HepG2 (cell line): ENCODE measurements at regions not wholly inside any gene's neighbourhood (a gene's known extent, or its start where the extent isn't known, plus 50 kb on each side); places are given as distances from the start of the nearest gene placed in this dataset.

Experiments used
- ATAC-seq: fragments of 200-7000 bp; cut with Tn5 transposase; 3 replicates; pipeline ENCODE4 v1.9.1; 2020; ENCODE audit warnings: mild to moderate bottlenecking, moderate library complexity
- BruUV-seq: library from RNA; stranded (reverse); fragments of 400-500 nt; replicated peaks from 2 replicates; lab custom pipeline; 2021; lab: Mats Ljungman, UMichigan
- CTCF ChIA-PET: fragments of 300-600 bp; formaldehyde crosslinking; extraction: SDS; loops from one replicate; lab custom pipeline; 2021; ENCODE audit warnings: low total read pairs, inconsistent platforms, low intra/inter-chr PET ratio; lab: Yijun Ruan, JAX
- POLR2A ChIA-PET: fragments of 350-600 bp; sonication (Branson Sonifier 250); formaldehyde crosslinking; loops from one replicate; lab custom pipeline; 2020; ENCODE audit warnings: antibody characterized with exemption, inconsistent platforms; lab: Yijun Ruan, JAX
- DNase-seq: peaks from one replicate; pipeline ENCODE4 v3.0.0-alpha.2; 2015; ENCODE audit warnings: low spot score
- FAIRE-seq: peaks from 3 replicates; lab custom pipeline; 2011; peaks lifted over from hg19 to GRCh38; lab: Jason Lieb, UNC
- H2AFZ ChIP-seq: one replicate; pipeline ENCODE4 v1.6.1; 2011; ENCODE audit warnings: low read length, inconsistent platforms
- H3K27ac ChIP-seq: fragments of 300-600 bp; 3 replicates; pipeline ENCODE4 v1.8.0; 2011; ENCODE audit warnings: mixed run types, mild to moderate bottlenecking, mixed read lengths, low read length, inconsistent platforms; ENCODE audit not compliant: insufficient read depth; ENCODE audit errors: extremely low read length
- H3K27me3 ChIP-seq, 2 experiments: fragments of 200-600 bp in 1 of 2; 2 replicates in 1 of 2; 3 replicates in 1 of 2; pipeline versions ENCODE4 v1.6.0 to v1.8.0; 2011; ENCODE audit warnings: low read length in 2 of 2, mild to moderate bottlenecking in 2 of 2, moderate library complexity in 2 of 2, inconsistent platforms in 1 of 2; ENCODE audit not compliant: insufficient read depth in 2 of 2, control insufficient read depth in 1 of 2
- H3K36me3 ChIP-seq, 2 experiments: fragments of 200-600 bp in 1 of 2; replicated peaks in 1 of 2; 2 replicates in 1 of 2; 3 replicates in 1 of 2; pipeline versions ENCODE4 v1.5.1 to v1.8.0; 2011; ENCODE audit warnings: low read length in 2 of 2, inconsistent platforms in 1 of 2; ENCODE audit not compliant: insufficient read depth in 2 of 2, control insufficient read depth in 1 of 2
- H3K4me1 ChIP-seq: 2 replicates; pipeline ENCODE4 v1.5.1; 2012; ENCODE audit warnings: low read length, inconsistent platforms; ENCODE audit not compliant: insufficient read depth
- H3K4me2 ChIP-seq: 2 replicates; pipeline ENCODE4 v1.6.0; 2011; ENCODE audit warnings: low read depth, low read length, inconsistent platforms
- H3K4me3 ChIP-seq, 3 experiments: fragments of 200-600 bp in 1 of 3; sonication (generic), shearing (Covaris generic) in 1 of 3; replicated peaks in 1 of 3; 2 replicates each; pipeline ENCODE4 v1.5.1; 2011 to 2016; ENCODE audit warnings: low read length in 3 of 3, inconsistent platforms in 2 of 3, low read depth in 2 of 3, mild to moderate bottlenecking in 2 of 3, control low read depth in 1 of 3, mixed read lengths in 1 of 3; ENCODE audit not compliant: insufficient read depth in 1 of 3
- H3K79me2 ChIP-seq: one replicate; pipeline ENCODE4 v1.6.1; 2011; ENCODE audit warnings: low read length, inconsistent platforms; ENCODE audit not compliant: insufficient read depth
- H3K9ac ChIP-seq: 2 replicates; pipeline ENCODE4 v1.6.0; 2011; ENCODE audit warnings: mild to moderate bottlenecking, low read depth, low read length, inconsistent platforms; ENCODE audit not compliant: insufficient read depth
- H3K9me3 ChIP-seq: 2 replicates; pipeline ENCODE4 v1.5.1; 2012; ENCODE audit warnings: mild to moderate bottlenecking, low read length
- H4K20me1 ChIP-seq: 2 replicates; pipeline ENCODE4 v1.6.0; 2011; ENCODE audit warnings: inconsistent platforms, mild to moderate bottlenecking, low read length, moderate library complexity; ENCODE audit not compliant: insufficient read depth
- ATF7 ChIP-seq, 2 experiments: fragments of 450-650 bp in 1 of 2; sonication (generic) in 1 of 2; formaldehyde crosslinking in 1 of 2; IDR thresholded peaks; 2 replicates each; pipeline versions ENCODE4 v1.4.0 to v1.6.1; 2016 to 2020; ENCODE audit warnings: antibody characterized with exemption in 1 of 2, mild to moderate bottlenecking in 1 of 2, missing genetic modification reagents in 1 of 2
- IRX3 ChIP-seq: sonication (generic); formaldehyde crosslinking; IDR thresholded peaks from 2 replicates; pipeline ENCODE4 v1.8.1; 2023; ENCODE audit warnings: mild to moderate bottlenecking, low read depth, missing genetic modification reagents, borderline replicate concordance
- JDP2 ChIP-seq: sonication (generic); formaldehyde crosslinking; IDR thresholded peaks from 2 replicates; pipeline ENCODE4 v1.8.1; 2022; ENCODE audit warnings: missing genetic modification reagents, borderline replicate concordance
- NFKBIZ ChIP-seq: IDR thresholded peaks from 2 replicates; pipeline ENCODE4 v1.6.1; 2018; ENCODE audit warnings: missing genetic modification reagents, missing compliant biosample characterization
- RFX5 ChIP-seq: IDR thresholded peaks from 2 replicates; pipeline ENCODE4 v1.6.1; 2011; ENCODE audit warnings: low read depth, low read length, improper control_type of control experiment
- SKI ChIP-seq: fragments of 450-650 bp; IDR thresholded peaks from one replicate; pipeline ENCODE4 v1.6.1; 2018; ENCODE audit warnings: mild to moderate bottlenecking; ENCODE audit not compliant: partially characterized antibody
- ZNF274 ChIP-seq: sonication (generic); formaldehyde crosslinking; IDR thresholded peaks from 2 replicates; pipeline ENCODE4 v1.5.1; 2020; ENCODE audit warnings: mild to moderate bottlenecking, missing genetic modification reagents
- WGBS: methylation state at CpG from one replicate; pipeline ENCODE4 v1.1.6; 2017; ENCODE audit warnings: low lambda C conversion rate; 5-methylcytosine and 5-hydroxymethylcytosine counted together
- in situ Hi-C: cut with HindIII; loops from 2 replicates; pipeline ENCODE4 v1.10.0; 2017; ENCODE audit warnings: low pct_unique_long_range_greater_than_20kb; ENCODE audit not compliant: extremely low pct_ligation_motif_present
- intact Hi-C: fragments of 100-400 bp; cut with micrococcal nuclease; formaldehyde crosslinking; loops from one replicate; pipeline ENCODE4 v1.10.0; 2022; ENCODE audit not compliant: unreplicated experiment
- TF ChIP-seq, protein P1 (sequence below): sonication (generic); formaldehyde crosslinking; IDR thresholded peaks from 2 replicates; pipeline ENCODE4 v1.9.0; 2021; ENCODE audit warnings: missing genetic modification reagents, borderline replicate concordance
- TF ChIP-seq, protein P2 (sequence below): sonication (generic); formaldehyde crosslinking; IDR thresholded peaks from 2 replicates; pipeline ENCODE4 v1.5.1; 2020; ENCODE audit warnings: mild to moderate bottlenecking, missing genetic modification reagents, moderate library complexity
- TF ChIP-seq, protein P3 (sequence below): IDR thresholded peaks from 2 replicates; pipeline ENCODE4 v1.6.1; 2016; ENCODE audit warnings: low read depth, borderline replicate concordance

DNA sequence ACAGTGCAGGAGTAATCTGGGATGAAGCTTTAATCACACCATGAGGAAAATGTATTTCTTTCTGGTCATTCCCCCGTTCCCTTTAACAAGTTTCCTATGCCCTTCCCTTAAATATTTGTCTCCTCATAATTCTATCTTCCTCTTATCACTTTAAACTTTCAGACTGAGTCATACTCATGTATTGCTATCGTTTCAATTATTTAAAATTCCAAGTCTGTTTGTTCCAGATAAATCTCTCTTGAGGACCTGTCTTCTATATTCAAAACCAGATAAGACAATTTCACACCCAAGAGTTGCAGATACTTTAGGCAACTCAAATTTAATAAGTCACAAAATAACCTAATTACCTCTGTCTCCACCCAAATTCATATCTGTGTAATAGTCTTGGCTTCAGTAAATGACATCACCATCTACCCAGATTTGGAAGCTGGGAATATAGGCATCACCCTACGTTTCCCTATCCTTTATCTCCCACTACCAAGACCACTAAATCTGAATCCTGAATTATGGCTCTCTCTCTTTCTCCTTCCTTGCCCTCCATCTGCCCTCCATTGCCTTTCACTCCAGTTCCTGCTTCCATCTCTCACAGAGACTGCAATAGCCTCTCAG, 220.1 kb downstream of the PYDC2 start:
- WGBS, result 2% methylated on average over 3 of the region's 3 CpGs
- no peak overlapping the region for H3K4me2 ChIP-seq
- H2AFZ ChIP-seq, result no peak overlapping the region
- TF ChIP-seq NFKBIZ (CRISPR knock-in tag) (no peak), ATF7 (IDR thresholded peaks at IDR 0.05) (peak; percentile 59; the same call in 1 of the 2 replicates), ATF7 (CRISPR knock-in tag; IDR thresholded peaks at IDR 0.05) (no peak)
- POLR2A ChIA-PET, result no interaction called here
- no peaks in the 10 kb centered on the region for H3K9me3 ChIP-seq
- H3K4me1 ChIP-seq, result no peaks in the 10 kb centered on the region; the same call in 1 of the 2 replicates
- BruUV-seq, result no TSS peak
- in situ Hi-C loops (no loop called here), intact Hi-C loops (no loop called here)
- FAIRE-seq (no peak), DNase-seq (no peak), ATAC-seq (no peak)
- no peaks in the 10 kb centered on the region for H3K27me3 ChIP-seq
- H3K36me3 ChIP-seq, result no peaks in the 10 kb centered on the region
- H3K79me2 ChIP-seq, result no peaks in the 10 kb centered on the region
- H3K27ac ChIP-seq, result no peak overlapping the region
- no peak overlapping the region for H3K4me3 ChIP-seq
- CTCF ChIA-PET, result no interaction called here
- no peak overlapping the region for H3K9ac ChIP-seq
- H4K20me1 ChIP-seq, result no peaks in the 10 kb centered on the region

DNA sequence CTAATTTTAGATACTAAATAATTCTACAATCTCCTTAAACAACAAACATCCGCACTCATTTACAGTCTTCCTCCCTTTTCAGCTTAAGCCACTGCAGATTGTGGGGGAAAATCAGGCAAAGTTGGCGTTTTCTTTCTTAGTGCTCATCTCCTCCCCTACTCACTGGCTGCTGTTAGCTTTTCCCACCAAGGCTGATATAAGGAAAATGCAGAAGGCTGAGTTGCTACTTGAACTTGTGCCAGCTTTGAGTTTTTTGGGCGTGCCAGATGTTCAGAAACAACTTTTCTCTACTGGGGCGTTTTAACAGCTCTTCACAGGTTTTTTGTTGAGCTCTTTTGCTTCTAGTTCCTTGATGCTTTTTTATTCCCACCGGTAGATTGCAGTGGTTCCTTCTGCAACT, 222.0 kb downstream of the PYDC2 start:
- H3K36me3 ChIP-seq, result no peaks in the 10 kb centered on the region
- H3K79me2 ChIP-seq, result no peaks in the 10 kb centered on the region
- no TSS peak for BruUV-seq
- intact Hi-C loops, result no loop called here
- no peaks in the 10 kb centered on the region for H4K20me1 ChIP-seq
- H3K4me2 ChIP-seq, result no peak overlapping the region
- H3K9me3 ChIP-seq, result no peaks in the 10 kb centered on the region
- FAIRE-seq (no peak), DNase-seq (no peak), ATAC-seq (no peak)
- CTCF ChIA-PET, result no interaction called here
- peaks cover 6% of the 10 kb centered on the region for H3K4me1 ChIP-seq
- no peak overlapping the region for H3K27ac ChIP-seq
- H3K4me3 ChIP-seq, result no peak overlapping the region
- in situ Hi-C loops, result no loop called here
- no peak overlapping the region for H2AFZ ChIP-seq
- H3K27me3 ChIP-seq, result no peaks in the 10 kb centered on the region
- POLR2A ChIA-PET, result no interaction called here
- WGBS, result 27% methylated on average over 5 of the region's 5 CpGs
- no peak overlapping the region for H3K9ac ChIP-seq
- no peak for TF ChIP-seq IRX3 (CRISPR knock-in tag)
- TF ChIP-seq, protein P1, sequence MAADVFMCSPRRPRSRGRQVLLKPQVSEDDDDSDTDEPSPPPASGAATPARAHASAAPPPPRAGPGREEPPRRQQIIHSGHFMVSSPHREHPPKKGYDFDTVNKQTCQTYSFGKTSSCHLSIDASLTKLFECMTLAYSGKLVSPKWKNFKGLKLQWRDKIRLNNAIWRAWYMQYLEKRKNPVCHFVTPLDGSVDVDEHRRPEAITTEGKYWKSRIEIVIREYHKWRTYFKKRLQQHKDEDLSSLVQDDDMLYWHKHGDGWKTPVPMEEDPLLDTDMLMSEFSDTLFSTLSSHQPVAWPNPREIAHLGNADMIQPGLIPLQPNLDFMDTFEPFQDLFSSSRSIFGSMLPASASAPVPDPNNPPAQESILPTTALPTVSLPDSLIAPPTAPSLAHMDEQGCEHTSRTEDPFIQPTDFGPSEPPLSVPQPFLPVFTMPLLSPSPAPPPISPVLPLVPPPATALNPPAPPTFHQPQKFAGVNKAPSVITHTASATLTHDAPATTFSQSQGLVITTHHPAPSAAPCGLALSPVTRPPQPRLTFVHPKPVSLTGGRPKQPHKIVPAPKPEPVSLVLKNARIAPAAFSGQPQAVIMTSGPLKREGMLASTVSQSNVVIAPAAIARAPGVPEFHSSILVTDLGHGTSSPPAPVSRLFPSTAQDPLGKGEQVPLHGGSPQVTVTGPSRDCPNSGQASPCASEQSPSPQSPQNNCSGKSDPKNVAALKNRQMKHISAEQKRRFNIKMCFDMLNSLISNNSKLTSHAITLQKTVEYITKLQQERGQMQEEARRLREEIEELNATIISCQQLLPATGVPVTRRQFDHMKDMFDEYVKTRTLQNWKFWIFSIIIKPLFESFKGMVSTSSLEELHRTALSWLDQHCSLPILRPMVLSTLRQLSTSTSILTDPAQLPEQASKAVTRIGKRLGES (CRISPR knock-in tag), result no peak
- no peak for TF ChIP-seq JDP2 (CRISPR knock-in tag)
- TF ChIP-seq SKI, result no peak
- no peak for TF ChIP-seq ZNF274
- TF ChIP-seq, protein P2, sequence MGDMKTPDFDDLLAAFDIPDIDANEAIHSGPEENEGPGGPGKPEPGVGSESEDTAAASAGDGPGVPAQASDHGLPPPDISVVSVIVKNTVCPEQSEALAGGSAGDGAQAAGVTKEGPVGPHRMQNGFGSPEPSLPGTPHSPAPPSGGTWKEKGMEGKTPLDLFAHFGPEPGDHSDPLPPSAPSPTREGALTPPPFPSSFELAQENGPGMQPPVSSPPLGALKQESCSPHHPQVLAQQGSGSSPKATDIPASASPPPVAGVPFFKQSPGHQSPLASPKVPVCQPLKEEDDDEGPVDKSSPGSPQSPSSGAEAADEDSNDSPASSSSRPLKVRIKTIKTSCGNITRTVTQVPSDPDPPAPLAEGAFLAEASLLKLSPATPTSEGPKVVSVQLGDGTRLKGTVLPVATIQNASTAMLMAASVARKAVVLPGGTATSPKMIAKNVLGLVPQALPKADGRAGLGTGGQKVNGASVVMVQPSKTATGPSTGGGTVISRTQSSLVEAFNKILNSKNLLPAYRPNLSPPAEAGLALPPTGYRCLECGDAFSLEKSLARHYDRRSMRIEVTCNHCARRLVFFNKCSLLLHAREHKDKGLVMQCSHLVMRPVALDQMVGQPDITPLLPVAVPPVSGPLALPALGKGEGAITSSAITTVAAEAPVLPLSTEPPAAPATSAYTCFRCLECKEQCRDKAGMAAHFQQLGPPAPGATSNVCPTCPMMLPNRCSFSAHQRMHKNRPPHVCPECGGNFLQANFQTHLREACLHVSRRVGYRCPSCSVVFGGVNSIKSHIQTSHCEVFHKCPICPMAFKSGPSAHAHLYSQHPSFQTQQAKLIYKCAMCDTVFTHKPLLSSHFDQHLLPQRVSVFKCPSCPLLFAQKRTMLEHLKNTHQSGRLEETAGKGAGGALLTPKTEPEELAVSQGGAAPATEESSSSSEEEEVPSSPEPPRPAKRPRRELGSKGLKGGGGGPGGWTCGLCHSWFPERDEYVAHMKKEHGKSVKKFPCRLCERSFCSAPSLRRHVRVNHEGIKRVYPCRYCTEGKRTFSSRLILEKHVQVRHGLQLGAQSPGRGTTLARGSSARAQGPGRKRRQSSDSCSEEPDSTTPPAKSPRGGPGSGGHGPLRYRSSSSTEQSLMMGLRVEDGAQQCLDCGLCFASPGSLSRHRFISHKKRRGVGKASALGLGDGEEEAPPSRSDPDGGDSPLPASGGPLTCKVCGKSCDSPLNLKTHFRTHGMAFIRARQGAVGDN (CRISPR knock-in tag), result no peak
- no peak for TF ChIP-seq RFX5
- TF ChIP-seq, protein P3, sequence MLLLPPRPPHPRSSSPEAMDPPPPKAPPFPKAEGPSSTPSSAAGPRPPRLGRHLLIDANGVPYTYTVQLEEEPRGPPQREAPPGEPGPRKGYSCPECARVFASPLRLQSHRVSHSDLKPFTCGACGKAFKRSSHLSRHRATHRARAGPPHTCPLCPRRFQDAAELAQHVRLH (CRISPR knock-in tag), result no peak
